Mucosa of rectum (tissue), 2 donors: ENCODE measurements at regions not wholly inside any gene's neighbourhood (a gene's known extent, or its start where the extent isn't known, plus 50 kb on each side); places are given as distances from the start of the nearest gene placed in this dataset.

Experiments used
- H3K27ac ChIP-seq, 2 donors: one replicate each; pipeline ENCODE4 v1.7.0; 2013; ENCODE audit warnings: inconsistent platforms in 2 of 2, low read depth in 2 of 2, low read length in 2 of 2
- H3K27me3 ChIP-seq, 2 donors: one replicate each; pipeline ENCODE4 v1.7.0; 2013; ENCODE audit warnings: low read length in 2 of 2; ENCODE audit not compliant: control insufficient read depth in 2 of 2, insufficient read depth in 2 of 2
- H3K36me3 ChIP-seq, 2 donors: one replicate each; pipeline ENCODE4 v1.7.0; 2013; ENCODE audit warnings: low read length in 2 of 2; ENCODE audit not compliant: control insufficient read depth in 2 of 2, insufficient read depth in 2 of 2
- H3K4me1 ChIP-seq, 2 donors: one replicate each; pipeline ENCODE4 v1.7.0; 2013; ENCODE audit warnings: low read length in 2 of 2, mild to moderate bottlenecking in 1 of 2; ENCODE audit not compliant: control insufficient read depth in 2 of 2, insufficient read depth in 2 of 2
- H3K4me3 ChIP-seq, 2 donors: one replicate each; pipeline ENCODE4 v1.7.0; 2013; ENCODE audit warnings: low read length in 2 of 2
- H3K9ac ChIP-seq, 2 donors: one replicate each; pipeline ENCODE4 v1.7.0; 2013; ENCODE audit warnings: low read length in 2 of 2, low read depth in 1 of 2, mild to moderate bottlenecking in 1 of 2
- H3K9me3 ChIP-seq, 2 donors: one replicate each; pipeline ENCODE4 v1.7.0; 2013; ENCODE audit warnings: low read length in 2 of 2; ENCODE audit not compliant: control insufficient read depth in 2 of 2
- donor health status: healthy.
- donor health status: Normal muscosa, but diverticular disease.

DNA sequence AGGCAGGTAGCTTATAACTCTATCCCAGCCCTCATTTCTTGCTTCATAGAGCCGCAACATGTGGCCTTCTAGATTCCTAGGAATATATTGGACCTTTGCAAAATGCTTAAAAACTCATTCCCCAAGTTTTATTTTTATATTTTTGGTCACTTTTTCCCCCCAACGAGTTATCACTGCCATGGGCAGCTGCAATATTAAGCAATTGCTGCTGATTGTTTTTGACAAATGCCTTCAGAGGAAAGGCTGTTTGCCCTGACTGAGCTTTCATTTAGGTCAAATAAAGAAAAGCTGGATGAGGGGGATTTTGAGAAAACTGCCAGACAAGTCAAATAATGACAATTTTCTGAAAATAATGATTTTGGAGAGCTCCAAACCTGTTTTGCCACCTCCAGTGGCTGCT, 976.9 kb upstream of the MBL2 start:
- Histone ChIP-seq H3K4me3 (no peak overlapping the region), H3K4me1 (no peaks in the 10 kb centered on the region), H3K27ac (no peak overlapping the region), H3K36me3 (no peaks in the 10 kb centered on the region), H3K9ac (no peak overlapping the region), H3K9me3 (no peaks in the 10 kb centered on the region), H3K27me3 (no peaks in the 10 kb centered on the region)

DNA sequence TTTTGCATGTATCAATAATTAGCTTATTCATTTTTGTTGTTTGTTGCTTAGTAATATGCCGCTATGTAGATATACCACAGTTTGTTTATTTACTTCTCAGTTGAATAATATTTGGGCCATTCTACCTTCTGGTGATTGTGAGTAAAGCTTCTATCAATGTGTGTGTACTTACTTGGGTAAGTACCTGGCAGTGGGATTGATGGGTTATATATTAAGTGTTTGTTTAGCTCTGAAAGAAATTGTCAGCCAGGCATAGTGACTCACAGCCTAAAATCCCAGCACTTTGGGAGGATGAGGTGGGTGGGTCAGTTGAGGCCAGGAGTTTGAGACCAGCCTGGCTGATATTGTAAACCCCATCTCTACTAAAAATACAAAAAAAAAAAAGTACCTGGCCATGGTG, 975.7 kb upstream of the MBL2 start:
- no peaks in the 10 kb centered on the region for H3K36me3 ChIP-seq
- no peak overlapping the region for H3K4me3 ChIP-seq
- no peak overlapping the region for H3K9ac ChIP-seq
- no peaks in the 10 kb centered on the region for H3K27me3 ChIP-seq
- no peaks in the 10 kb centered on the region for H3K9me3 ChIP-seq
- no peak overlapping the region for H3K27ac ChIP-seq
- H3K4me1 ChIP-seq: no peaks in the 10 kb centered on the region

DNA sequence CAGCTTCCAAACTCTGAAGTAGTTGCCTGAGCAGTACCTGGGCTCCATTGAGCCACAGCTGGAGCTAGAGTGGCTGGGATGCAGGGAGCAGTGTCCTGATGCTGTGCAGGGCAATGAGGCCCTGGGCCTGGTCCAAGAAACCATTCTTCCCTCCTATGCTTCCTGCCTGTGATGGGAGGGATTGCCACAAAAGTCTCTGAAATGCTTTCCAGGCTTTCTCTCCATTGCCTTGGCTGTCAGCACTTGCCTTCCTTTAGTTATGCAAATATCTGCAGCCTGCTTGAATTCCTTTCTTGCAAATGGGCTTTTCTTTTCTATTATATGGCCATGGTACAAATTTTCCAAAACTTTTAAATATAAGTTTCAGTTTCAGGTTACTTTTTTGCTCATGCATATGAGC, 972.2 kb upstream of the MBL2 start:
- H3K4me3 ChIP-seq: no peak overlapping the region
- no peaks in the 10 kb centered on the region for H3K36me3 ChIP-seq
- H3K9me3 ChIP-seq: no peaks in the 10 kb centered on the region
- no peaks in the 10 kb centered on the region for H3K4me1 ChIP-seq
- no peak overlapping the region for H3K27ac ChIP-seq
- H3K9ac ChIP-seq: no peak overlapping the region
- no peaks in the 10 kb centered on the region for H3K27me3 ChIP-seq

DNA sequence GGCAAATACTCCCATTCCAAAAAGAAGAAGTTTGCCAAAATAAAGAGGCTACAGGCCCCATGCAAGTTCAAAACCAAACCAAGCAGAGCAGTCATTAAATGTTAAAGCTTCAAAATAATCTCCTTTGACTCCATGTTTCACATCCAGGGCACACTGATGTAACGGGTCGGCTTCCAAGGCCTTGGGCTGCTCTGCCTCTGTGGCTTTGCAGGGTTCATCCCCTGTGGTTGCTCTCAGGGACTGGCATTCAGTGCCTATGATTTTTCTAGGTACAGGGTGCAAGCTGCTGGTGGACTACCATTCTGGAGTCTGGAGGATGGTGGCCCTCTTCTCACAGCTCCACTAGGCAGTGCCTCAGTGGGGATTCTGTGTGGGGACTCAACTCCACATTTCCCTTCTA, 971.6 kb upstream of the MBL2 start:
- no peaks in the 10 kb centered on the region for H3K4me1 ChIP-seq
- no peaks in the 10 kb centered on the region for H3K9me3 ChIP-seq
- H3K27ac ChIP-seq: no peak overlapping the region
- H3K36me3 ChIP-seq: no peaks in the 10 kb centered on the region
- H3K27me3 ChIP-seq: no peaks in the 10 kb centered on the region
- no peak overlapping the region for H3K9ac ChIP-seq
- H3K4me3 ChIP-seq: no peak overlapping the region

DNA sequence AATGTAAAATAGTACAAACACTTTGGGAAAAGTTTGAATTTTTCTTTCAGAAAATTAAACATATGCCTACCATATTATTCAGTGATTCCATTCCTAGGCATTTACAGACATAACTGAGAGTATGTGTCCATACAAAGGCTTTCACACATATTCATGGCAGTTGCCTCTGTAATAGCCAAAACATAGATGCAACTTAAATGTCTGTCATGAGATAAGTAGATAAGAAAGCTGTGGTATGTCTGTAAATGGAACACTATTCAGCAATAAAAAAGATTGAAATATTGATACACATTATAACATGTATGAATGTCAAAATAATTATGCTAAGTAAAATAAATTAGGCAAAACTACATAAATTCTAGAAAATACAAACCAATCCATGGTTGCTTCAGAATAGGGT, 964.5 kb upstream of the MBL2 start:
- H3K9ac ChIP-seq: no peak overlapping the region
- no peaks in the 10 kb centered on the region for H3K27me3 ChIP-seq
- no peaks in the 10 kb centered on the region for H3K36me3 ChIP-seq
- H3K4me1 ChIP-seq: no peaks in the 10 kb centered on the region
- no peaks in the 10 kb centered on the region for H3K9me3 ChIP-seq
- no peak overlapping the region for H3K27ac ChIP-seq
- H3K4me3 ChIP-seq: no peak overlapping the region

DNA sequence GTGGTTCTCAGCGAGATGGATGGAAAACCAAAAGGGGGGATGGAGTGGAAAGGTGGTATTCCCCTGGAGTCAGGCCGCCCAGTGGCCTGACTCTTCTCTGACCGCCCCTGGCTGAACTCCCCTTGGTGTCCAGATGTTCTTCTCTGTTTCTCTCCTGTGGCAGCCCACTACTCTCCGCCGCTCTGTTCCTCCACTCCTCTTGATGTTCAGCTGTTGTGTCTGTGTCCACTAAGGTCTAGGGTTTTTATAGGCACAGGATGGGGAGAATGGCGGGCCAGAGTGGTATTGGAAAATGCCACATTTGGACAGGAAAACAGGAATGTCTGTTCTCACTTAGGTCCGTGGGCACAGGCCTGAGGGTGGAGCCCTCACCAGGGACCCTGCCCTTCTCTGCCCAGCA, 954.3 kb upstream of the MBL2 start:
- no peaks in the 10 kb centered on the region for H3K27me3 ChIP-seq
- H3K27ac ChIP-seq: no peak overlapping the region
- H3K4me3 ChIP-seq: no peak overlapping the region

DNA sequence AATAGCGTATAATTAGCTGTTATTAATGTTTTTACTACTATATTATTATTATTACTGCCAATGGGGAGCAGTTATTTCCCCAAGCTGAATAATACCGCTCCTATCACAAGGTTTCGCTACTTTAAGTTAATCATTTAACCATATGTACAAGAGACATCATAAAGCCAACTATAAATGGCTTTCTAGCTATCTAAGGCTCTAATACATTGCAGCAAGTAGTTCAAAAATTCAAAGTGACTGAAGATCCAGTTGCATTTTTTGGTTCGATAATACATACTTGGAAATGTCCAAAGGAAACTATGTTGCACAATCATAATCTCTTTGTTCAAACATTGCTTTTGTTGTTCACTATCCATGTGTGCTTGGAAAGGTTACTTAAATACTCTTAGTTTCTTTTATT, 952.0 kb upstream of the MBL2 start:
- no peak overlapping the region for H3K27ac ChIP-seq
- H3K4me3 ChIP-seq: no peak overlapping the region
- H3K9me3 ChIP-seq: no peaks in the 10 kb centered on the region
- H3K4me1 ChIP-seq: no peaks in the 10 kb centered on the region
- no peaks in the 10 kb centered on the region for H3K36me3 ChIP-seq
- no peak overlapping the region for H3K9ac ChIP-seq
- no peaks in the 10 kb centered on the region for H3K27me3 ChIP-seq

More for the DNA sequence above, 954.3 kb upstream of the MBL2 start:
- H3K36me3 ChIP-seq: no peaks in the 10 kb centered on the region
- no peak overlapping the region for H3K9ac ChIP-seq
- H3K9me3 ChIP-seq: no peaks in the 10 kb centered on the region
- no peaks in the 10 kb centered on the region for H3K4me1 ChIP-seq

DNA sequence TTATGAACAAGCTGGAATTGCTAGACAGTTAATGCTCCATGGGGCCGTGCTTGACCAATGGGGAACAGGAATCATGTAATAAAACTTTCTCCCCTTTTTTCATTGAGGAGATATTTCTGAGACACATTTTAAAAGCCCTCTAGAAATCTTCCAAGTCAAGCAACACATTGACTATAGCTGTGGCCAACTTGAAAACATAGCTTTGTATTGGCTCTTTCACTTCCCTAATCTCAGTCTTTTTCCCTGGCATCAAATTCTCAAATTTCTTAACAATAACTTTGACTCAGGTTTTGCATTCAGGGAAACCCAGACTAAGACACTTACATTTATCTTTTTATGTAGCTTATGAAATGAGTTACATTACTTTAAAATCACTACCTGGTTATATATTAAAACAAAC, 947.1 kb upstream of the MBL2 start:
- Histone ChIP-seq H3K9me3 (no peaks in the 10 kb centered on the region), H3K9ac (no peak overlapping the region), H3K27ac (no peak overlapping the region), H3K27me3 (no peaks in the 10 kb centered on the region), H3K4me1 (no peaks in the 10 kb centered on the region), H3K36me3 (no peaks in the 10 kb centered on the region), H3K4me3 (no peak overlapping the region)

DNA sequence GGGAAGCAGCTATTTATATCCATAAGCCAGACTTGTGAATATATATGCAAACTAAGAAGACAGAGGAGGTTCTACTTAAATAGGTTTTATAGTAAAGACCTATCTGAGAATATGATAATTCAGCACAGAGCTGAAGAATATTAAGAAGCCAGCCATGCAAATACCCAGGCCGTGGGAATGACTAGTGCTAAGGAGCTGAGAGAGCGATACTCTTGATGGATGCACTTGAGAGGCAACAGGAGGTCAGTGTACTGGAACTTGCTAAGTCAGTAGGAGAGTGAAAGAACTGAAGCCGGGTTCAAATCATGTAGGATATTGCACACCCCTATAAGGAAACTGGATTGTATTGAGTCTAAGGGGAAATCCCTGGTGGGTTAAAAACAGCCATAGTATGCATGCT, 943.6 kb upstream of the MBL2 start:
- Histone ChIP-seq H3K9ac (no peak overlapping the region), H3K4me3 (no peak overlapping the region), H3K4me1 (no peaks in the 10 kb centered on the region), H3K9me3 (no peaks in the 10 kb centered on the region), H3K27ac (no peak overlapping the region), H3K27me3 (no peaks in the 10 kb centered on the region), H3K36me3 (no peaks in the 10 kb centered on the region)

DNA sequence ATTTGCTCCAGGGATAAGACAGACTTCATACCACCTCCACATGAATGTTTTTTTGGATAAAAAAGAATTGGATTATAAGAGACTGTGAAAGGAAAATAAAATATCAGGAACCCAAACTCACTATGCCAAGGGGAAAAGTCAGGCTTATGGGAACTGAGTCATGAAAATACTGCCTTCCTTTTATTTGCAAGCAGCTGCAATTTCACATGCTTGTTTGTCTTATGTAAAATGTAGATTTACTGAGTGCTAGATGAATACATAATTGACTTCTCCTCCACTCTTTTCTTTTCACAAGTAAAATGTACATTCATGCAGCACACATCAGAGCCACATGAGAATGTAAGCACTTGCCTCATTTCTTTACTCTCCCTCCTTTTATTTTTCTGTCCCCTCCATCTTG, 940.8 kb upstream of the MBL2 start:
- Histone ChIP-seq H3K36me3 (no peaks in the 10 kb centered on the region), H3K4me3 (no peak overlapping the region), H3K4me1 (no peaks in the 10 kb centered on the region), H3K9me3 (no peaks in the 10 kb centered on the region), H3K27me3 (no peaks in the 10 kb centered on the region), H3K27ac (no peak overlapping the region), H3K9ac (no peak overlapping the region)

DNA sequence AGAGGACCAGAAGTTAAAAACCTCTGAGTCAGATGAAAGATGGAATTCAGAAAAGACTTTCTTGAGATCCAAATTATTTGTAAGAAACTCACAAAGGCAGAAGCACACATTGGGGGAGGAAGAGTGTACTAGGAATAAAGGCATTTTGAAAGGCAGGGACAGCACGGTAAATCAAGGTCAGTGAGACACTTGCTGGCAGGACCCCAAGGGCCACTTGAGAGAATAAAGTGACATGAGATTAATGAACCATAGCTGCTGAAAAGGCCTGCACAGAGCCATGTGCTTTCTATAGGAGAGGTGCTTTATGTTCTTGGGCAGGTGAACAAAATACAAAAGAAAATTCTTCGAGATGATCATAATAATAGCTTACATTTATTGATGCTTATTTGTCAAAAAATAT, 929.9 kb upstream of the MBL2 start:
- no peaks in the 10 kb centered on the region for H3K36me3 ChIP-seq
- no peaks in the 10 kb centered on the region for H3K9me3 ChIP-seq
- no peaks in the 10 kb centered on the region for H3K27me3 ChIP-seq
- no peak overlapping the region for H3K4me3 ChIP-seq
- no peaks in the 10 kb centered on the region for H3K4me1 ChIP-seq
- no peak overlapping the region for H3K27ac ChIP-seq
- no peak overlapping the region for H3K9ac ChIP-seq
